IPS-15b (cell line): ENCODE measurements at regions not wholly inside any gene's neighbourhood (a gene's known extent, or its start where the extent isn't known, plus 50 kb on each side); places are given as distances from the start of the nearest gene placed in this dataset.
"Not testable (repeated sequence)": the region's sequence is repeated elsewhere in the genome, so short reads cannot be mapped to it uniquely, and the experiment has no call there.

Experiments used
- H3K27me3 ChIP-seq: one replicate; pipeline ENCODE4 v1.6.1; 2013; ENCODE audit warnings: low read length; ENCODE audit not compliant: control insufficient read depth, insufficient read depth
- H3K36me3 ChIP-seq: one replicate; pipeline ENCODE4 v1.6.1; 2013; ENCODE audit warnings: low read length; ENCODE audit not compliant: control insufficient read depth, insufficient read depth
- H3K4me1 ChIP-seq: one replicate; pipeline ENCODE4 v1.6.1; 2013; ENCODE audit warnings: mild to moderate bottlenecking, low read length; ENCODE audit not compliant: control insufficient read depth, insufficient read depth
- H3K4me3 ChIP-seq: one replicate; pipeline ENCODE4 v1.5.1; 2013; ENCODE audit warnings: low read depth, low read length
- H3K9ac ChIP-seq: one replicate; pipeline ENCODE4 v1.6.1; 2013; ENCODE audit warnings: low read depth, mild to moderate bottlenecking, low read length
- H3K9me3 ChIP-seq: one replicate; pipeline ENCODE4 v1.6.1; 2013; ENCODE audit warnings: mild to moderate bottlenecking, low read length; ENCODE audit not compliant: control insufficient read depth, insufficient read depth

GRCh38 chr5:125440905-125441304, 694.5 kb upstream of the ZNF608 start:
- no peaks in the 10 kb centered on the region for H3K36me3 ChIP-seq
- H3K9ac ChIP-seq: no peak overlapping the region
- H3K4me3 ChIP-seq: no peak overlapping the region
- no peaks in the 10 kb centered on the region for H3K4me1 ChIP-seq
- no peaks in the 10 kb centered on the region for H3K9me3 ChIP-seq
- no peaks in the 10 kb centered on the region for H3K27me3 ChIP-seq

DNA sequence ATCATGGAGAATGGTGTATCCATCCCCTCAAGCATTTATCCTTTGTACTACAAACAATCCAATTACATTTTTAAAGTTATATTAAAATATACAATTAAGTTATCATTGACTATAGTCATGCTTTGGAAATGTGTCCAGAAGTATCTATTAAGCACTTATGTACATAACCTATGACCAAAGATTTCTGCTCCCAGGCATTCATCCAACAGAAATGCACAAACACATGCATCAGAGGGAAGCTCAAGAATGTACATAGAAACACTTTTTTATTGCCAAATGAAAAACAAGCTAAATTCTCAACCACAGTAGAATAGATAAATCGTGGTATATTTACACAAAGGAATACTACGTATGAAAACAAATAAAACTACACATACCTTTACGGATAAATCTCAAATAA, 700.5 kb upstream of the ZNF608 start:
- no peaks in the 10 kb centered on the region for H3K27me3 ChIP-seq
- H3K9ac ChIP-seq: no peak overlapping the region
- no peaks in the 10 kb centered on the region for H3K9me3 ChIP-seq
- no peaks in the 10 kb centered on the region for H3K36me3 ChIP-seq
- H3K4me1 ChIP-seq: no peaks in the 10 kb centered on the region
- H3K4me3 ChIP-seq: no peak overlapping the region

- peaks cover 1% of the 10 kb centered on the region for H3K9me3 ChIP-seq
- H3K4me3 ChIP-seq: no peak overlapping the region
- H3K27me3 ChIP-seq: no peaks in the 10 kb centered on the region
- H3K36me3 ChIP-seq: no peaks in the 10 kb centered on the region
- H3K9ac ChIP-seq: no peak overlapping the region
- H3K4me1 ChIP-seq: no peaks in the 10 kb centered on the region
Observed at GRCh38 chr5:125450771-125451170, 704.3 kb upstream of the ZNF608 start.

- Histone ChIP-seq H3K9ac (no peak overlapping the region), H3K9me3 (peaks cover 4% of the 10 kb centered on the region), H3K36me3 (no peaks in the 10 kb centered on the region), H3K27me3 (no peaks in the 10 kb centered on the region), H3K4me3 (no peak overlapping the region), H3K4me1 (no peaks in the 10 kb centered on the region)
Observed at GRCh38 chr5:125451622-125452021, 705.2 kb upstream of the ZNF608 start.

GRCh38 chr5:125452991-125453390, 706.6 kb upstream of the ZNF608 start:
- Histone ChIP-seq H3K4me1 (no peaks in the 10 kb centered on the region), H3K9ac (no peak overlapping the region), H3K9me3 (peaks cover 4% of the 10 kb centered on the region), H3K27me3 (no peaks in the 10 kb centered on the region), H3K36me3 (no peaks in the 10 kb centered on the region), H3K4me3 (no peak overlapping the region)

GRCh38 chr5:125455041-125455440, 708.6 kb upstream of the ZNF608 start:
- Histone ChIP-seq H3K4me1 (no peaks in the 10 kb centered on the region), H3K9ac (no peak overlapping the region), H3K4me3 (no peak overlapping the region), H3K9me3 (peaks cover 4% of the 10 kb centered on the region), H3K36me3 (no peaks in the 10 kb centered on the region), H3K27me3 (no peaks in the 10 kb centered on the region)

GRCh38 chr5:125456005-125456404, 709.6 kb upstream of the ZNF608 start:
- not testable (repeated sequence) for H3K9me3 ChIP-seq, H3K27me3 ChIP-seq, H3K9ac ChIP-seq, H3K4me1 ChIP-seq, H3K36me3 ChIP-seq, H3K4me3 ChIP-seq

- no peak overlapping the region for H3K4me3 ChIP-seq
- peaks cover 4% of the 10 kb centered on the region for H3K9me3 ChIP-seq
- no peak overlapping the region for H3K9ac ChIP-seq
- no peaks in the 10 kb centered on the region for H3K27me3 ChIP-seq
- H3K4me1 ChIP-seq: no peaks in the 10 kb centered on the region
- H3K36me3 ChIP-seq: no peaks in the 10 kb centered on the region
Observed at GRCh38 chr5:125457617-125458016, 711.2 kb upstream of the ZNF608 start.

GRCh38 chr5:125458949-125459348, 712.5 kb upstream of the ZNF608 start:
- H3K27me3 ChIP-seq, H3K4me3 ChIP-seq, H3K9ac ChIP-seq, H3K4me1 ChIP-seq, H3K9me3 ChIP-seq, H3K36me3 ChIP-seq: not testable (repeated sequence)

GRCh38 chr5:125461641-125462072, 715.2 kb upstream of the ZNF608 start:
- no peaks in the 10 kb centered on the region for H3K4me1 ChIP-seq

GRCh38 chr5:125463466-125464092, 717.1 kb upstream of the ZNF608 start:
- Histone ChIP-seq H3K9ac (no peak overlapping the region), H3K4me3 (no peak overlapping the region), H3K27me3 (no peaks in the 10 kb centered on the region), H3K36me3 (no peaks in the 10 kb centered on the region), H3K4me1 (no peaks in the 10 kb centered on the region), H3K9me3 (no peaks in the 10 kb centered on the region)

More at GRCh38 chr5:125461641-125462072, 715.2 kb upstream of the ZNF608 start:
- H3K9ac ChIP-seq: no peak overlapping the region
- H3K4me3 ChIP-seq: no peak overlapping the region
- no peaks in the 10 kb centered on the region for H3K36me3 ChIP-seq
- H3K9me3 ChIP-seq: no peaks in the 10 kb centered on the region
- no peaks in the 10 kb centered on the region for H3K27me3 ChIP-seq

DNA sequence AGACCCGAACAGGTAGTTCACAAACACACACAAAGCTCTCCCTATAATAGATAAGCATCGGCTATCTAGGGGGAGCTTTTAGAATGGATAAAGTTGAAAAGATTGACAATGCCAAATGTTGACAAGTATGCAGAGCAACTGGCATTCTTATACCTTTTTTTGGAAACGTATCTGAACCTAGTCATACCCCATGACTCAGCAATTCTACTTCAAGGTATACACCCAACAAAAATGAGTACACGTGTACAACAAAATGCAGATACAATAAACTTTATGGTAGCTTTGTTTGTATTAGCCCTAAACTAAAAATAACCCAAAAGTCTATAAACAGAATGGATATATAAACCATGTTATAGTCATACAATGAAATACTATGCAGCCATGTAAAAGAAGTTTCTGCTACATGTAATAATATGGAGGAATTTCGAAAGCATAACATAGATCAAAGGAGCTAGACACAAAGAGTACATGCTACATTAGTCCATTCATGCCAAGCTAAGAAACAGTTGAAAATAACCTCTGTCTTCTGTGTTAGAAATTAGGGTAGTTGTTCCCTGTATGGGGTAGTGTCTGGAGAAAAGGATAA, 718.5 kb upstream of the ZNF608 start:
- Histone ChIP-seq H3K9me3 (no peaks in the 10 kb centered on the region), H3K36me3 (no peaks in the 10 kb centered on the region), H3K4me3 (no peak overlapping the region), H3K27me3 (no peaks in the 10 kb centered on the region), H3K4me1 (no peaks in the 10 kb centered on the region), H3K9ac (no peak overlapping the region)
